GM18861 (cell line): ENCODE measurements at regions not wholly inside any gene's neighbourhood (a gene's known extent, or its start where the extent isn't known, plus 50 kb on each side); places are given as distances from the start of the nearest gene placed in this dataset.

Source experiments
- ATAC-seq: cut with Tn5 transposase; IDR thresholded peaks from one replicate; pipeline ENCODE4 v1.9.1; 2021; ENCODE audit not compliant: unreplicated experiment

DNA sequence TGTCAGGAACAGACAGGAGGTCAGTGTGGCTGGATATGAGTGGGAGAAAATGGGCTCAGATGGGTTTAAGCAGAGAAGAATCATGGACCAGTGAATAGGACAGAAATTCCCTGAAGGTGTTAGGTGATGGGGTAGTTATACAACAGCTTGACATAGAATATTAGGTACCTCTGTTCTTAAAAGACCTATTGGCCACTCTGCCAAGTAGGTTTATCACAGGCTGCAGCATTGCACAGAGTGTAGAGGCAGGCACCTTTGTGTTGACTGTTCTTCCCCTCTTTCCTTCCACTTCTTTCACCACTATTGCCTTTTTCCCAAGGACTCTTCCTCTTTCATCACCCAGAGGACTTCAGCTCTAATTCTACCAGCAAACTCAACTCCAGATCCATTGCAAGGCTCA, 274.4 kb downstream of the CDCA7 start:
- no peak for ATAC-seq

GRCh38 chr2:173630425-173631126, 275.9 kb downstream of the CDCA7 start:
- no peak for ATAC-seq

DNA sequence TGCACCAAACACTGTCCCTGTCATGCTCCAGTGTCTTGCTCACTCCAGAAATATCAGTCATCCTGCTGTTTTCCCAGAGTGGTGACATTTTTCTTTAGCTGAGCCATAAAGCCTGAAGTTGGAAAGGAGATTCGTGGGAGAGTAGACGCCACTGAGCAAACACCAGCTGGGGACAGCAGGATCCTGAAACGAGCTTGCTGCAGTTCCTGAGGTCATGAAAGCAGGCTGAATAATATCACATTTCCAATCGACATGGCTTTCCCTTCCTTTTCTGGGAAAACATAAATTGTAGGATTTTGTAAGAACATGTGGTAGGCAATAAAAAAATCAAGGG, 276.4 kb downstream of the CDCA7 start:
- ATAC-seq = no peak

DNA sequence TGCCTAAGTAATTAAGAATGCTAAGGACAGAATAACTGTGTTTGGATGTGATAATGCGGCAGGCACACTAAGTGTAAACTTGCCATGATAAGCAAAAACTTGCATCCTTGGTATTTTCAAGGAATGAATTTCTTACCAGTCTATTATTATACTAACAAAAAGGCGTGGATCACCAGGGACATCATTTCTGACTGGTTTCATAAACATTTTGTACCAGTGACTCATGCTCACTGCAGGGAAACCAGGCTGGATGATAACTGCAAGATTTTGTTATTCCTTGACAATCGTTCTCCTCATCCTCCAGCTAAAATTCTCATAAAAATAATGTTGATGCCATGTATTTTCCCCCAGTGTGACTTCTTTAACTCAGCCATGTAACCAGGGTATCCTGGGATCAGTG, 289.5 kb downstream of the CDCA7 start:
- no peak for ATAC-seq

DNA sequence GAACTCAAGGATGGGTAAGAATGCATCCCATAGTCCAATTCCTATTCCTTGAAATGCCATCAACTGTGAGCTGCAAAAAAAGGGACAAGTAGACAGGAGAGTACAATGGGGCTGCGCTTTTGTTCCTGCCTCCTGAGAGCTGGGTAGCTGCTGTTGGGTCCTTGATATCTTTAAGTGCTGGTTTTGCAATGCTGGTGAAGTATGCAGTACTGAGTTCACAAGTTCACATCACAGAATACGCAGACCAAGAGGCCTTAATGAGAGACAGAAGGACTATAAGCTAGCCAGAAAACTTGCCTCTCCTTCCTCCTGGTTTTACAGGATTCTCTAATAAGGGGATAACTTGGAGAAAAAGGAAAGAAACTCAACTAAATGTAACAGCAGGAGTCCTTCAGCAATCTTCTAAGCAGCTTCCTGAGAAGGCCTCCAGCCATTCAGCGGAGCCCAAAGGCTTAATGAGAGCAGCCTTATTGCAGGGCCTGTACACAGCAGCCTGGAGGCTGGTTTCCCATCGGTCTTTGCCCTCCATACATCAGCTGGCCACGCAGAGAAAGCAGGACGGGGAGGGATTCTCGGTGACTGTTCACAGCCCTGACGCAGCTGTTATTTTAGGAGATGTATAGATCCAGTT, 293.1 kb downstream of the CDCA7 start:
- ATAC-seq = no peak

DNA sequence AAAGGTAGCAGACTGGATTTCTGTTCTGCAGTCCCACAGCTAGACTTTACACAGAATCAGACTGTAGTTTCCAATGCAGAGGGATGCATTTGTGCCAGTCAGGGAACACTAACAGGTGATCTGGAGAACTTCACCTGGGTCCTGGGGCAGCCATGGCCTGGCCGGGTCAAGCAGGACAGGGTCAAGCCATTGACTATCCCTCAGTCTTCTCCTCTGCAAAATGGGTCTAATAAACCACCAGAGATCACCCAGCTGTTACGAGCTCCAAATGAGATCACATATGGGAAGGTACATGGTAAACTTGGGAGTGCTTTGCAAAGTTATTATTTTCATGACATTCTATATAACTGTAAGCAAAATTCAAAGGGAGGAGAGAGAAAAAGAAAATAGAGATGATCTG, 294.1 kb downstream of the CDCA7 start:
- ATAC-seq = no peak

DNA sequence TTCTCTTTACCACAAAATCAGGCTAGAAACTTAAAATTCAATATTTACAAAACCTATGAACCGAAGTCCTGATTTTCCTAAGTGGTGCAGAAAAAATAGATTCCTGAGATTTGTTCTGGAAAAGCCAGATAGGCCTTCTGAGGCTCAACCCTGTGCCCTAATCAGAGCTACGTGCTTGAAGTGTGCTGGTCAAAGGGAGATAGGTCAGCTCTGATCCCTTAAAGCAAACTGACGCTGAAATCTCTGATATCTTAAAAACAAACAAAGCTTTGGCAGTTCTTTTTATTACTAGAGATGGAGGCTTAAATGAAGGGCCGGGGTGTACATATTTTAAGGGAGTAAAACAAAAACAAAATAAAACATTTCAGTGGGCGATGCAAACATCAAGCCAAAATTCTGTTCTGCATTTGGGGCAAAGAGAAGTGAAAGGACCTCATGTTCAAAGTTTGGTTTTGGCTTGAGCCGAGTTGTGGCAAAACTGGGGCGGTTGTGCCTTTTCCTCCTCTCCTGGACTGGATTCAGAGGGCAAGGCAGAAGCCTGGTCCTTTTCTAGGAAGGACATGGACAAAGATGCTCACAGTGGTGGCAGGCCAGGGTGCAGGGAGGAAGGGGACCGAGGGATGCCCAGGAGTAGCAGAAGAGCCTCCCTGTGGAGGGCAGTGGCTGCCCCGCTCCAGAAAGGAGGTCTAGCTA, 295.0 kb downstream of the CDCA7 start:
- ATAC-seq = no peak

- no peak for ATAC-seq
These were observed 297.2 kb downstream of the CDCA7 start for GRCh38 chr2:173651891-173652290.

DNA sequence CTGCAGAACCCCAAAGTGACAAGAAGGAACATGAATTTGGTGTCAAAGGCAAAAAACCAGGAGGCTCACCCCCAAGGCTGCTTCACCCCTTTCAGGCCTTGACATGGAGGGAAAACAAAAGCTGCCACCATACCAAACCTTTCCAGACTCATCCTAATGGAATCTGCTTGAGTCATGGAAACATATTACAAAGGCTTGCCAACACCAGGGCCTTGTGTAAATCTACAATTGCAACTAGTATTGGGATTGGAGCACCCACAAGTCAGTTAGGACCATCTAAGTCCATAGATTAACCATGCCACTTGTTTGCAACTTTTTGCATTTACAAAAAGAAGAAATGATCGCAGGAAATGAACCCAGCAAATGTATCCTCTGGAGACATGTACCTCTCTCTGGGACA, 297.6 kb downstream of the CDCA7 start:
- ATAC-seq = no peak

DNA sequence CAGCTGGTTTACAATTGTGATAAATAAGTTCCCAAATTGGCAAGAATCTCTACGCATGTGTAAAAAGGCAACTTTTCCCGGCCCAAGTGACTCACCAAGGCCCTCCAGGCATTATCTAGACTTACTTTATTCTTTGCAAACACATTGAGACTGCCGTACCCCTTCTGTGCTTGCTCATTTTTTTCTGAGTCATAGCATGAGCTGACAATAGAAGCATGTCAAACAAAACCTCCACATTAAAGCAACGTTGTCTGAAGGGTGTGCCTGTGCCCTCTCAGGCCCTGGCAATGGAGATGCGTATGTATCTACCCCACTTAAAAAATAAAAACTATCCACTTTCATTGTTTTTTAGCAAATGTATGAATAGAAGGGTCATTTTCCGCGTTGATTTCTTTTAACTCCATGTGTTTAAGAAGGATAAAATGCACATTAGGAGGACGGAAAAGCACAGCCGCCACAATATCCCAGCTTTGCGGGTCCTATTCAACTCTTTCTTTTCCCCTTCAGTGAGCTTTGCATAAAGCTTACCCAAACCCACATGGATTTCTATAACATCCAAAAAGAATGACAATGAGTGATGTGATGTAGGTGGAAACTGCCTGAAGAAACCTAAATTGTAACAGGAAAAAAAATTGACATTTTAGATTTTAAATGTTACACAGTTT, 298.2 kb downstream of the CDCA7 start:
- no peak for ATAC-seq

DNA sequence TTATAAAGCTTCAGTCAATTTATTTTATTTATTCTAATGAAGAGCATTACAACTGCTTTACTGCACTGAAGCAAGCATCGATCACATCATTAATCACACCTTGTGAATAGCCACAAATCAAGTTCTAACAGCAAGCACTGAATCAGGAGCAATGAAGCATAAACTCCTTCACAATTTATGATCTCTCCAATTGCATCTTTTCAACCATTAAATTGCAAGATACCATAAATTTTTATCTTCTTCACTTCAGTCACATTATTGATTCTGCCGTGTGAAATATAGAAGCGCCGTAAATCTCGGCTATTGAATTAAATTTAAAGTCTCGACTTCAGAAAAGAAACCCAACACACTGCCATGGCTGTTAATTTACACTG, 298.7 kb downstream of the CDCA7 start:
- ATAC-seq = no peak

DNA sequence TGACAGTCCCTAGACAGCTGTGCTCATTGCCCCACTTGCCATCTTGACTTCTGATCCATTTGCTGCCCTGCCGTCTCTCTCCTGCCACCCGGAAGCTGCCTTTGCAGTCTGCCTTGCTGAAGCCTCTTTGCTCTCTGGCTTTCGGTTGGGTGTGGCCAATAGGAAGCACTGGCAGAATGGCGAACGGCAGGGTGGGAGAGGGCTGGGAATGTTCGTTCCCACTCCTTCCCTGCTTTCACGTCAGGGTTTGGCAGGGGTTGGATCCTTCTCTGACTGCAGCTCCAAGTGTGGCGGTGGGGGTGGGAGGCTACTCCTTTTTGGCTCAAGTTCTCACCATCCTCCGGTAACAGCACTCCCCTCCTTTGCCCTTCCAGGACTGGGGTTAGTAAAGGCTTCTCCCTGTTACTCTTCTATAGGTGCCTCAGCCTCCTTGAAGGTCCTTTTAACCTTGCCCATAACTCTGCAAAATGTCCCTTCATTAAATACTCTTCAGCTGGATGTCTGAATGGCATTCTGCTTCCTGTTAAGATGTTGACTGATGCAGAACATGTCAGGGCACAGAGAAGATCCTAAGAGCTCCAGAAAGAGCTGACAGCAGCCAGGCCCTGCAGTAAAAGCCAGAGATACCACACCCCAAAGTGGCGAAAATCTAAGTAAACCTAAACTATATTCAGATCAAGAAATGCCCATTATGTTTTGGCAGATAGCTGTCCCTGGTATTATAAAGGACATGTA, 299.7 kb downstream of the CDCA7 start:
- no peak for ATAC-seq

DNA sequence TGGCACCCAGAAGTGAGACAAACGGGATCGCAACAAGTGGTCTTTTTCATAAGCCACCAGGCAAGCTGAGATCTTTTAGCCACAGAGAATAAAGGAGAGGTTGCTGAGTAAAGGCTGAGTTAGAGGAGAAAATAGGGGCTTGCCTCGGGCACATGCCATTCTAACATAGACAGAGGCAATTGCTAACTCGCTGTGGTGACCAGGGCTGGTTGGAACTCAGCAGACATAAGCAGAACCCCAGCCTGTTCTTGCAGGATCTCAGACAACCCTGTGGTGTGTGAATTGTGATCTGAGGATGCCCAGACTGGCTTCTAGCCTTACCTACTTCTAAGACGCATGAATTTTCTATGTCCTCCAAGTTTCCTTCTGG, 300.2 kb downstream of the CDCA7 start:
- no peak for ATAC-seq

DNA sequence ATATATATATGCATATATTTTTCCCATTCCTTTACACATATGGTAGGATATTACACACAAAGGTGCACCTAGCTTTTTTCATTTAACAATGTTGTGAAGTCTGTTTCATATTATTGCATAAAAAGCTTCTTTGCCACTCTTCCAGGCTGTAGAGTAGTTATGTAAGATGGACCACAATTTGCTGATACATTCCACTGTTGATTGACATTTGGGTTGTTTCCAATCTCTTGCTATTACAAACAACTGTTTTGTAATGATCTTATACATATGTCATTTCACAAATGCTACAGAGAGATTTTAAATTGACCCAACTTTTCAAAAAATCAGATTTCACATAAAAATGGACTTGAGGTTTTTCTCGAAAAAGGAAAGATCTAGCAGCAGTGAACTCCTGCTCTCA, 301.4 kb downstream of the CDCA7 start:
- ATAC-seq = no peak

DNA sequence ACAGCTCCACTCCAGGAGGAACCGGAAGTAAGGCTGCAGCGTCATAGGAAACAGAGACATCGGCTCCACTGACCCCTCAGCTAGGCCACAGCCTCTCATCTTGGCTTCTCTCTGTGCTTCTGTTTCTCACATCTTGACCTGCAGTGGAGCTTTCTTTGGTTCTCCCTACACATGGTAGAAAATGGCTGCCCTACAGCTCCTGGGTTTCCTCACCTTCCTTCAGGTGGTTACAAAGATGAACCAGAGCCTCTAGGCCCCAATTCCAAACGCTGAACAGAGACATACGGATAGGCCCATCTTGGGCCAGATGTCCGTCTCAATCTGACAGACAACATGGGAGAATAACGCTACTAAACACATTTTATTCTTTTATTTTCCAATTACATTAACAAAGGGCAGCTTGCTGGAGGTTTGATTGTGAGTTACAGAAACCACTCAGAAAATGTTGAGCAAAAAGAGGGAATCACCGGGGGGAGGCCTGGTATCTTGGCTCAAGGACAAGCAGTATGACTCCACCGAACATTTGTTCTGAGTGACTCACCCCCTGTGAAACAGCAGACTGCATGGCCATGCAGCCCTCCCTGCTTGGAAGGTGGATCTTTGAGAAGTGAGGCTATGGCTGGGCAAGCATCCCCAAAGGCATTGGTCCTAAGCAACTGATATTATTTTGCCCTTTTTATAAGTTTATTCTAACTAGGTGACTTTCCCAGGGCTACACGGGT, 303.5 kb downstream of the CDCA7 start:
- no peak for ATAC-seq

DNA sequence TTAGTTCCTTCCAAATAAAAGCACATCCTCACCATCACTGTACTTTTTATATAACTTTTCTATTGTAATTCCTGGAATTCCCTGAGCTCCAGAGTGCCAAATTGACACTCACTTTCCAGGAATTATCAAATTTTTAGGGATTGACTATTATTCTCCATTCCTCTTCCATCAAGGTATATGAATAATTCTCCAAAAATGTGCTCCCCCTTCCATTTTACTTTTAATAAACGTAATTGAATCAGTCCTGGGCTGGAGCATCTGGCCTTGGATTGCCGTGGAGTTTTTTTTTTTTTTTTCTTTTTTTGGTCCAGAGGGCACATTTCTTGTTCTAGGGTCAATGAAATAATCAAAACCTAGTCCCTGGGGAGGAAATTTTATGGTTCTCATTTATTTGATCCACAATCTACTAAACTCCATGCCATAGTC, 304.3 kb downstream of the CDCA7 start:
- no peak for ATAC-seq

GRCh38 chr2:173659509-173659908, 304.8 kb downstream of the CDCA7 start:
- ATAC-seq = no peak

DNA sequence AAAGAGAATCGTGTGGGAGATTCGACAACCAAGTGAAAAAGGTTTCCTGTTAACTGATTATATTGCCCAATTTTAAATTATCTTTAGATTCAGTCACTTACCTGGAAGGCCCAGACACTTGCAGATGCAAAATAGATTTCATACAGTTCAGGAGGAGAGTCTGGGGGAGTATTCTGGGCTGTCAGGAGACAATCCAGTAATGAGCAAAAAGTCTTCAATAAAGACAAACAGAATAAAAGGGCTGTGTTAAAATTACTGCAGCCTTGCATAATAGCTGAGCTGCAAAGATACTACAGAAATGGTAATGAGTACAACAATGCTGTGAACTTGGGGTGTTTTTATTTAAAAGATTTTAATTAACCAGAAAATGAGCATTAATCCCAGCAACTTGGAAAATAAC, 303.6 kb downstream of the SP3 start:
- ATAC-seq = no peak

- no peak for ATAC-seq
These were observed 301.8 kb downstream of the SP3 start for GRCh38 chr2:173663353-173663752.

GRCh38 chr2:173663835-173664512, 301.2 kb downstream of the SP3 start:
- ATAC-seq = no peak
